ENCODE measurements at regions not wholly inside any gene's neighbourhood (a gene's known extent, or its start where the extent isn't known, plus 50 kb on each side); places are given as distances from the start of the nearest gene placed in this dataset.

- TF ChIP-seq JUND (IDR thresholded peaks at IDR 0.05) (no peak), RFX5 (IDR thresholded peaks at IDR 0.05; ENCODE audit: low read length) (no peak), MAX (IDR thresholded peaks at IDR 0.05; ENCODE audit: low read depth) (no peak), ZBTB33 (IDR thresholded peaks at IDR 0.05; ENCODE audit: borderline replicate concordance, low read depth) (no peak), CHD2 (IDR thresholded peaks at IDR 0.05; ENCODE audit: low read length, partially characterized antibody) (no peak), USF2 (IDR thresholded peaks at IDR 0.05; ENCODE audit: borderline replicate concordance, low read depth, low read length) (no peak), EZH2phosphoT487 (IDR thresholded peaks at IDR 0.05; ENCODE audit: borderline replicate concordance, low read depth) (no peak)
Observed at GRCh38 chr2:221715523-221716247, 143.6 kb upstream of the EPHA4 start.
